ENCODE measurements at regions not wholly inside any gene's neighbourhood (a gene's known extent, or its start where the extent isn't known, plus 50 kb on each side); places are given as distances from the start of the nearest gene placed in this dataset.

DNA sequence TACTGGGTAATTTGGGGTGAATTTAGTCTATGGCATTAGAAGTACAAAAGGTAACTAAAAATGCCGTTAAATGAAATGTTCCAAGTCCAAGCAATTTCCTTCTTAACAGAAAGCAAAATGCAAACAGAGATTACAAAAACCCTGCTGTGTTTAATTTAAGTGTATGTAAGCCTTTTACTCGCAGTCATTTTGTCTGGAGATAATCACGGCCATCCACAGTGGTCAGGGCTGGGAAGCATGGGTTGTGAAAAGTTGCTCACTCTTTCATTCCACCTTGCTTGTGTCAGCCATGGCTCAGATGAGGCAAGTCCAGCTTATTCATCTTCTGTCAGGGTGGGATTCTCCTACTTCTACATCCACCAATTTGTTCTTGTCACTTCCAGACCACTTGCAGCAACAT lies 983.6 kb upstream of the ZEB2 start:
- Histone ChIP-seq H3K36me3 (ENCODE audit: control insufficient read depth in 5 of 5, insufficient read depth in 5 of 5, low read length in 5 of 5) (no peaks in the 10 kb centered on the region), H3K27me3 (ENCODE audit: control insufficient read depth in 5 of 5, insufficient read depth in 4 of 5, low read length in 5 of 5) (no peaks in the 10 kb centered on the region), H3K9me3 (ENCODE audit: control insufficient read depth in 5 of 5, low read length in 5 of 5) (no peaks in the 10 kb centered on the region), H3K4me1 (ENCODE audit: control insufficient read depth in 5 of 5, insufficient read depth in 5 of 5, low read length in 5 of 5) (no peaks in the 10 kb centered on the region), H3K4me3 (ENCODE audit: low read depth in 1 of 5, low read length in 5 of 5) (no peak overlapping the region), H3K27ac (ENCODE audit: low read depth, low read length) (no peak overlapping the region), H3K9ac (ENCODE audit: low read length in 5 of 5) (no peak overlapping the region)

DNA sequence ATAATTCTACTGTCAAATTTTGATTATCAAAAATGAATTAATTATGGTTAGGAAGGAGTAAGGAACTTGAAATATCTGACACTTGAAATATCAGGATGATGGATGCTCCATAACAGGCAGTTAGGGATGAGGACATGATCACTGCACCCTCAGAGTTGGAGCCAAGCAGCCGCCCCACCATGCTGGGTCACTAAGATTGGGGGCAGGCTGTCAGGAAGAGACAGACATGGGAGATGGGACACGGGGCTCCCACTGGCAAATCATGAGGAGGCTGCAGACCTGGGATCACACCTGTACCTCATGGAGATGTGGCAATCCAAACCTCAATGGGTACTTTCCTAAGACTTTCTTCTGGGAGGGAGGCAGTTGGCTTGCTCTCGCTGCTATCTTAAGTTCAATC lies 982.0 kb upstream of the ZEB2 start:
- no peaks in the 10 kb centered on the region for H3K36me3 ChIP-seq (ENCODE audit: control insufficient read depth in 5 of 5, insufficient read depth in 5 of 5, low read length in 5 of 5)
- H3K27me3 ChIP-seq (ENCODE audit: control insufficient read depth in 5 of 5, insufficient read depth in 4 of 5, low read length in 5 of 5), result no peaks in the 10 kb centered on the region
- no peaks in the 10 kb centered on the region for H3K9me3 ChIP-seq (ENCODE audit: control insufficient read depth in 5 of 5, low read length in 5 of 5)
- H3K4me1 ChIP-seq (ENCODE audit: control insufficient read depth in 5 of 5, insufficient read depth in 5 of 5, low read length in 5 of 5), result no peaks in the 10 kb centered on the region
- H3K4me3 ChIP-seq (ENCODE audit: low read depth in 1 of 5, low read length in 5 of 5), result no peak overlapping the region
- H3K9ac ChIP-seq (ENCODE audit: low read length in 5 of 5), result no peak overlapping the region
- H3K27ac ChIP-seq (ENCODE audit: low read depth, low read length), result no peak overlapping the region

DNA sequence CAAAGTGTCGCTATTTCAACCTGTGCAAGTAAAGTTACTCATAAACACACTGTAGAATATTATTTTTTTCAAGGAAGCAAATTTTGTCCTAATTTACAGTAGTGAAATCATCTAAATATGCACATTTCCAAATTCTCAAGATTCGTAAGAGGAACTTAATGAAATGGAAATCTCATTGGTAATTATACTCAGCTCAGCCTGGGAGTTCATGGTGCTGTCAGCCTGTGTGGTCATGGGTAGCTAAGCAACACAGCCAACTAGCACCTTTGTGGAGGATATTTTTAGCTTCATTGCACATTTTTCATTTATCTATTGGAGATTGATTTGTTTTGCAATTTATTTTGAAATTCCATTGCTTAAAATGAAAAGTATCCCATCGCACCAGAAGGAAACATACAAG lies 975.7 kb upstream of the ZEB2 start:
- Histone ChIP-seq H3K27me3 (ENCODE audit: control insufficient read depth in 5 of 5, insufficient read depth in 4 of 5, low read length in 5 of 5) (no peaks in the 10 kb centered on the region), H3K4me1 (ENCODE audit: control insufficient read depth in 5 of 5, insufficient read depth in 5 of 5, low read length in 5 of 5) (no peaks in the 10 kb centered on the region), H3K4me3 (ENCODE audit: low read depth in 1 of 5, low read length in 5 of 5) (no peak overlapping the region), H3K9me3 (ENCODE audit: control insufficient read depth in 5 of 5, low read length in 5 of 5) (peaks cover 0 to 7% (median 2%) of the 10 kb centered on the region in 5 donors), H3K27ac (ENCODE audit: low read depth, low read length) (no peak overlapping the region), H3K36me3 (ENCODE audit: control insufficient read depth in 5 of 5, insufficient read depth in 5 of 5, low read length in 5 of 5) (no peaks in the 10 kb centered on the region), H3K9ac (ENCODE audit: low read length in 5 of 5) (no peak overlapping the region)

DNA sequence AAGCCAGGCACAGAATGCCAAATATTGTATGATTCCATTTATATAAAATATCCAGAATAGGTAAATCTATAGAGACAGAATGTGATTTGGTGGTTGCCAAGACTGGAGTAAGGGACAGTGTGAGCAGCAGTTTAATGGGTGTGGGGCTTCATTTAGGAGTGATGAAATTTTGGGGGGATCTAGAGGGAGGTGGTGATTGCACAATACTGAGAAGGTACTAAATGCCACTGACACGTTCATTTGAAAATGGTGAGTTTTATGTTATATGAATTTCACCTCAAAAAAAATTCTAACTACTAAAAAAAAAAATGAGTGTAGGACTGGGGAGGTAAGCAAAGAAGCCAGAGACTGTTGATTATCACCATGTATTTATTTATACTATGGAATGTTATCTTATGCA lies 974.5 kb upstream of the ZEB2 start:
- Histone ChIP-seq H3K9ac (ENCODE audit: low read length in 5 of 5) (no peak overlapping the region), H3K27ac (ENCODE audit: low read depth, low read length) (no peak overlapping the region), H3K4me3 (ENCODE audit: low read depth in 1 of 5, low read length in 5 of 5) (no peak overlapping the region), H3K36me3 (ENCODE audit: control insufficient read depth in 5 of 5, insufficient read depth in 5 of 5, low read length in 5 of 5) (no peaks in the 10 kb centered on the region), H3K27me3 (ENCODE audit: control insufficient read depth in 5 of 5, insufficient read depth in 4 of 5, low read length in 5 of 5) (no peaks in the 10 kb centered on the region), H3K4me1 (ENCODE audit: control insufficient read depth in 5 of 5, insufficient read depth in 5 of 5, low read length in 5 of 5) (no peaks in the 10 kb centered on the region), H3K9me3 (ENCODE audit: control insufficient read depth in 5 of 5, low read length in 5 of 5) (peaks cover 0 to 7% (median 2%) of the 10 kb centered on the region in 5 donors)

DNA sequence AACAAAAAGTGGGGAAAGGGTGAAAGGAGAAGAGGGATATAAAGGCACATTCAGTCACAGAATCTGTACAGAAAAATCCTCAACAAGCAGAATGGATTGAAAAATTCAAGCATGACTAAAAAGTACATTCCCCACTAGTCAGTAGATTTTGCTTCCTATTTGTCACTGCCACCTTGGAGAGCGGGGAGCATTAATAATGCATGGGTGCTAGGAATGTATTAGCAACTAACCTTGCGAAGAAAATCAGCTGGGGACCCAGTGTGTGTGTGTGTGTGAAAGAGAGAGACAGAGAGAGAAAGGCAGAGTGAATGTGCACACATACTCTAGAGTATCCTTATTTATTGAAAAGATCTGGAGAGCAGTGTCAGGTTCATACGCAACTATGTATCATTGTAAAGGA lies 968.7 kb upstream of the ZEB2 start:
- H3K4me3 ChIP-seq (ENCODE audit: low read depth in 1 of 5, low read length in 5 of 5), result no peak overlapping the region
- no peak overlapping the region for H3K9ac ChIP-seq (ENCODE audit: low read length in 5 of 5)
- H3K4me1 ChIP-seq (ENCODE audit: control insufficient read depth in 5 of 5, insufficient read depth in 5 of 5, low read length in 5 of 5), result peaks cover 0 to 5% (median 0%) of the 10 kb centered on the region in 5 donors
- H3K27me3 ChIP-seq (ENCODE audit: control insufficient read depth in 5 of 5, insufficient read depth in 4 of 5, low read length in 5 of 5), result no peaks in the 10 kb centered on the region
- peaks cover 0 to 7% (median 2%) of the 10 kb centered on the region in 5 donors for H3K9me3 ChIP-seq (ENCODE audit: control insufficient read depth in 5 of 5, low read length in 5 of 5)
- no peak overlapping the region for H3K27ac ChIP-seq (ENCODE audit: low read depth, low read length)
- H3K36me3 ChIP-seq (ENCODE audit: control insufficient read depth in 5 of 5, insufficient read depth in 5 of 5, low read length in 5 of 5), result no peaks in the 10 kb centered on the region

DNA sequence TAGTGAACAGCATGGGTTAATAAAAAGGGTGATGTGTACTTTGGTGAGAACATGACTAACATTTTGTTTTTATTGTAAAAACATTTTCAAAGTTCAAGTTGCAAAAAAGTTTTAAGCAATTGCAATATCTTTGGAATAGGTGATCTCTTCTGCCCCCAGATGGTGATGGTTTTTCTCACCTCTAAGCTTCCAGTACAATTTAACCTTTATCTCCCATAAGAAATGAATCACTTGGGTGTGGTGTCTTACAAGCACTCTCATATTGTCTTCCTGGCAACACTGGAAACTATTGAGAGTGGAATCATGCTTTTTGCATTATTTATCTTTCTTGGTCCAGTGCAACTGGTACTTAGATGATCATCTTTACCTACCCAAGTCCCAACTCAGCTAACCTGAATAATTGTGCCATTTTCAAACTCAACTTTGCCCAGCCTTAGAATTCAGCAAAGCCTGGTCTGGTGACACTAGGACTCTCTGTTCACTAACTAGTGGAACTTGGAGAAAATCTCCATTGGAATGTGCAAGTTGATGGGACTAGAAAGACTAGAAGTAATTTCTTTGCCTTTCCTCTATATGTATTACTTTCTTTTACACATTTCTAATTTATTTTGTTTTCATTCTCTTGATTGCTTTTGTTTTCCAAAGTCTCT lies 964.7 kb upstream of the ZEB2 start:
- no peak overlapping the region for H3K4me3 ChIP-seq (ENCODE audit: low read depth in 1 of 5, low read length in 5 of 5)
- H3K4me1 ChIP-seq (ENCODE audit: control insufficient read depth in 5 of 5, insufficient read depth in 5 of 5, low read length in 5 of 5), result peaks cover 0 to 5% (median 0%) of the 10 kb centered on the region in 5 donors

DNA sequence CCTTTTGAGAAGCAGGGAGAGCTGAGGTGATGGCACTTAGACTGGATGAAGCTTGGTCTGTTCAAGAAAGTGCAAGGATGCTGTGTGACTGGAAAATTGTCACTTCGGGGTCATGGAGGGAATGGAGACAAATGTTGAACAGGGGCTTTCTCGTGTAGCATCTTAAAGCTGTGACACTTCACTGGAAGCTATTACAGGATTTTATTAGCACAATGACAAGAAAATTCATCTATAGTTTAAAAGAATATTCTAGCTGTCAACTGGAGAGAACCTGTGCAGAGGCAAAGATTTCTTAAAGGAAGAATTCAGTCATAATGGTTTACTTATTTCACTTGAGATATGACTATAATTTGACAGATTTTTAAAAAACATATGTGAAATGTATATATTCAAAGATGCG lies 963.9 kb upstream of the ZEB2 start:
- Histone ChIP-seq H3K27me3 (ENCODE audit: control insufficient read depth in 5 of 5, insufficient read depth in 4 of 5, low read length in 5 of 5) (no peaks in the 10 kb centered on the region), H3K4me3 (ENCODE audit: low read depth in 1 of 5, low read length in 5 of 5) (no peak overlapping the region), H3K9me3 (ENCODE audit: control insufficient read depth in 5 of 5, low read length in 5 of 5) (no peaks in the 10 kb centered on the region), H3K9ac (ENCODE audit: low read length in 5 of 5) (no peak overlapping the region), H3K4me1 (ENCODE audit: control insufficient read depth in 5 of 5, insufficient read depth in 5 of 5, low read length in 5 of 5) (peaks cover 0 to 5% (median 0%) of the 10 kb centered on the region in 5 donors), H3K36me3 (ENCODE audit: control insufficient read depth in 5 of 5, insufficient read depth in 5 of 5, low read length in 5 of 5) (no peaks in the 10 kb centered on the region), H3K27ac (ENCODE audit: low read depth, low read length) (no peak overlapping the region)

More for the DNA sequence above, 964.7 kb upstream of the ZEB2 start:
- Histone ChIP-seq H3K27me3 (ENCODE audit: control insufficient read depth in 5 of 5, insufficient read depth in 4 of 5, low read length in 5 of 5) (no peaks in the 10 kb centered on the region), H3K36me3 (ENCODE audit: control insufficient read depth in 5 of 5, insufficient read depth in 5 of 5, low read length in 5 of 5) (no peaks in the 10 kb centered on the region), H3K9me3 (ENCODE audit: control insufficient read depth in 5 of 5, low read length in 5 of 5) (no peaks in the 10 kb centered on the region), H3K27ac (ENCODE audit: low read depth, low read length) (no peak overlapping the region), H3K9ac (ENCODE audit: low read length in 5 of 5) (no peak overlapping the region)

DNA sequence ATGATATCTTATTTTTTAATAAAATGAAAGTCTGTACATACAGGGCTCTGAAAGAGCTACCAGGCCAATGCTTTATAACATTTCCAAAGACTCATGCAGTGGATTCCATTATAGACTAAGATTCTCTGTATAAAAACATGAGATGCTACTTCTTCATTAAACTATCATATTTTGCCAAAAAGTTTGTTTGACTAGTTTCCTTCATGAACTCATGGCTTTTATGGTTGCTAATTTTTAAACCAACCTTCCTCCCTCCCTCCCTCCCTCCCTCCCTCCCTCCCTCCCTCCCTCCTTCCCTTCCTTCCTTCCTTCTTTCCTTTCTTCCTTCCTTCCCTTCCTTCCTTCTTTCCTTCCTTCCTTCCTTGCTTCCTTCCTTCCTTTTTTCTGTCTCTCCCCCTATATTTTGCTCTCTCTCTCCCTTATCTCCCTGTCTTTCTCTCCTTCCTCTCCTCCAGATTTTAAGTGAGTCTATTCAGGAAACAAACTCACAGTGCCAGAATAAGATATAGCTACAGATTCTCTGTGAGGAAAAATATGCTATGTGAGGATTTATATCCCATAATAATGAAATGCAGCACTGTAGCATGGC lies 961.5 kb upstream of the ZEB2 start:
- Histone ChIP-seq H3K9ac (ENCODE audit: low read length in 5 of 5) (no peak overlapping the region), H3K4me1 (ENCODE audit: control insufficient read depth in 5 of 5, insufficient read depth in 5 of 5, low read length in 5 of 5) (no peaks in the 10 kb centered on the region), H3K27me3 (ENCODE audit: control insufficient read depth in 5 of 5, insufficient read depth in 4 of 5, low read length in 5 of 5) (no peaks in the 10 kb centered on the region), H3K4me3 (ENCODE audit: low read depth in 1 of 5, low read length in 5 of 5) (no peak overlapping the region), H3K36me3 (ENCODE audit: control insufficient read depth in 5 of 5, insufficient read depth in 5 of 5, low read length in 5 of 5) (no peaks in the 10 kb centered on the region), H3K9me3 (ENCODE audit: control insufficient read depth in 5 of 5, low read length in 5 of 5) (no peaks in the 10 kb centered on the region), H3K27ac (ENCODE audit: low read depth, low read length) (no peak overlapping the region)

DNA sequence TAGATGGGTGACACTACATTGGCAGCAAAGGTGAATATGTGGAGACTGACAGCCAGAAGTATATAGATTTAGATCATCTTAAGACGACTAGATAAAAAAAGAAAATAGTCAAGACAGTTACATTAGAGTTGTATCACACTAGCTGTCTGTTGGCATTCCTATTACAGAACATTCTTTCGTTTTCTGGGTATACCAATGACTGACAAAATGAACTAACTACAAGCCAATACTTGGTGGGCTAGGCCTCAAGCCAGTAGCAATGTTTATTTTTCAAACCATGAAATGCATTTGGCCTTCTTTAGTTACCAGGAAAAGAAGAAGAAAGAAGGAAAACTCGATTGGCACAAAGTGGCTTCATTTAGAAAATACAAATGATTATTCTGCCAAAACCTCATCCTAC lies 944.9 kb upstream of the ZEB2 start:
- Histone ChIP-seq H3K4me1 (ENCODE audit: control insufficient read depth in 5 of 5, insufficient read depth in 5 of 5, low read length in 5 of 5) (no peaks in the 10 kb centered on the region), H3K4me3 (ENCODE audit: low read depth in 1 of 5, low read length in 5 of 5) (no peak overlapping the region), H3K27me3 (ENCODE audit: control insufficient read depth in 5 of 5, insufficient read depth in 4 of 5, low read length in 5 of 5) (no peaks in the 10 kb centered on the region), H3K9ac (ENCODE audit: low read length in 5 of 5) (no peak overlapping the region), H3K27ac (ENCODE audit: low read depth, low read length) (no peak overlapping the region), H3K36me3 (ENCODE audit: control insufficient read depth in 5 of 5, insufficient read depth in 5 of 5, low read length in 5 of 5) (no peaks in the 10 kb centered on the region), H3K9me3 (ENCODE audit: control insufficient read depth in 5 of 5, low read length in 5 of 5) (no peaks in the 10 kb centered on the region)

DNA sequence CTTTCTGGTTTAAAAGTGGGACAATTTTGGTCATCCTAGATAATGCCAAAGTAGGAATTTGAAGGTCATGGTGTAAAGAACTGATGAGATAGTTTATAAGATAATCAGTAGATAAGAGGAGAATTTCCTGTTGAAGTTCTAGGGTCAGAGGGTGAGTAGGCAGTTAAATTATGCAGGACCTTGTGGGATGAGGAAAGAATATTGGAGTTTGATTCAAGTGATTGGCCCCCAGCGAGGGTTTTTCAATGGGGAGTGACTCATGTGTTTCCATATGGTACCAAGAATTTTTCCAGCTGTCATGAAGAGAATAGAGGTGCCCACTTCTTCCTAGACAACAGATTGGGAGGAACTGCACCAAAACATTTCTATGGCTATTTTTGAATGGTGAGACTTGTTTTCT lies 940.2 kb upstream of the ZEB2 start:
- Histone ChIP-seq H3K27ac (ENCODE audit: low read depth, low read length) (no peak overlapping the region), H3K4me1 (ENCODE audit: control insufficient read depth in 5 of 5, insufficient read depth in 5 of 5, low read length in 5 of 5) (no peaks in the 10 kb centered on the region)

More for the DNA sequence above, 940.2 kb upstream of the ZEB2 start:
- H3K27me3 ChIP-seq (ENCODE audit: control insufficient read depth in 5 of 5, insufficient read depth in 4 of 5, low read length in 5 of 5), result no peaks in the 10 kb centered on the region
- H3K4me3 ChIP-seq (ENCODE audit: low read depth in 1 of 5, low read length in 5 of 5), result no peak overlapping the region
- H3K9me3 ChIP-seq (ENCODE audit: control insufficient read depth in 5 of 5, low read length in 5 of 5), result peaks cover 0 to 4% (median 2%) of the 10 kb centered on the region in 5 donors
- H3K36me3 ChIP-seq (ENCODE audit: control insufficient read depth in 5 of 5, insufficient read depth in 5 of 5, low read length in 5 of 5), result no peaks in the 10 kb centered on the region
- H3K9ac ChIP-seq (ENCODE audit: low read length in 5 of 5), result no peak overlapping the region
